Adrenal gland (tissue), 9 donors: ENCODE measurements at regions not wholly inside any gene's neighbourhood (a gene's known extent, or its start where the extent isn't known, plus 50 kb on each side); places are given as distances from the start of the nearest gene placed in this dataset.

Experiments
- DNase-seq, 7 donors: peaks; one replicate each; pipeline ENCODE4 v3.0.0-alpha.2; 2019 to 2020
- H3K27ac ChIP-seq, 5 donors: fragments of 200-600 bp; sonication (generic) in 4 of 5; 1 replicate in 3 of 5; 2 replicates in 2 of 5; pipeline versions ENCODE4 v1.5.1 to v1.8.0; 2016 to 2020; ENCODE audit warnings: mild to moderate bottlenecking in 1 of 5
- H3K27me3 ChIP-seq: fragments of 200-600 bp; 2 replicates; pipeline ENCODE4 v1.8.0; 2021
- H3K36me3 ChIP-seq, 2 donors: fragments of 200-600 bp; replicated peaks in 1 of 2; 1 replicate in 1 of 2; 2 replicates in 1 of 2; pipeline versions ENCODE4 v1.5.1 to v1.8.0; 2018 to 2022
- H3K4me1 ChIP-seq, 2 donors: fragments of 200-600 bp; replicated peaks in 1 of 2; 1 replicate in 1 of 2; 2 replicates in 1 of 2; pipeline versions ENCODE4 v1.5.1 to v1.8.0; 2018 to 2021
- H3K4me3 ChIP-seq, 4 donors: fragments of 200-600 bp; sonication (generic) in 3 of 4; one replicate each; pipeline ENCODE4 v1.5.1; 2016 to 2018
- H3K9me3 ChIP-seq, 3 donors: fragments of 200-600 bp; sonication (generic) in 1 of 3; replicated peaks in 1 of 3; 1 replicate in 2 of 3; 2 replicates in 1 of 3; pipeline versions ENCODE4 v1.5.1 to v1.8.0; 2016 to 2021
- CTCF ChIP-seq, 6 experiments: fragments of 450-650 bp in 4 of 6; fragments of 200-600 bp in 2 of 6; sonication (generic) in 1 of 6; IDR thresholded peaks; 1 replicate in 5 of 6; 2 replicates in 1 of 6; pipeline versions ENCODE4 v1.5.1 to v1.8.0; 2016 to 2021; ENCODE audit warnings: antibody characterized with exemption in 6 of 6, mild to moderate bottlenecking in 2 of 6, moderate library complexity in 1 of 6
- POLR2A ChIP-seq, 2 donors: fragments of 450-650 bp; IDR thresholded peaks; one replicate each; pipeline ENCODE4 v1.6.1; 2017; ENCODE audit warnings: antibody characterized with exemption in 2 of 2, mild to moderate bottlenecking in 2 of 2, moderate library complexity in 1 of 2
- WGBS, 4 donors: extraction: QIAGEN DNeasy Blood & Tissue Kit in 2 of 4; methylation state at CpG; one replicate each; pipeline versions ENCODE4 v1.1.5 to v1.1.7; 2013 to 2017; 5-methylcytosine and 5-hydroxymethylcytosine counted together
- intact Hi-C, 2 donors: fragments of 100-400 bp; cut with DNase I; formaldehyde crosslinking; loops; one replicate each; pipeline versions ENCODE4 v1.14.1 to v1.15.0; 2022 to 2023
- donor health status: healthy with polysubstance abuse.
- donor health status: Bipolar disorder and iron deficiency.
- donor health status: DM: yes; HTN: yes; CAD: no.
- donor health status: DM: no; HTN: no; CAD: no.
- donor health status: DM: no; HTN: no; CAD: no.

DNA sequence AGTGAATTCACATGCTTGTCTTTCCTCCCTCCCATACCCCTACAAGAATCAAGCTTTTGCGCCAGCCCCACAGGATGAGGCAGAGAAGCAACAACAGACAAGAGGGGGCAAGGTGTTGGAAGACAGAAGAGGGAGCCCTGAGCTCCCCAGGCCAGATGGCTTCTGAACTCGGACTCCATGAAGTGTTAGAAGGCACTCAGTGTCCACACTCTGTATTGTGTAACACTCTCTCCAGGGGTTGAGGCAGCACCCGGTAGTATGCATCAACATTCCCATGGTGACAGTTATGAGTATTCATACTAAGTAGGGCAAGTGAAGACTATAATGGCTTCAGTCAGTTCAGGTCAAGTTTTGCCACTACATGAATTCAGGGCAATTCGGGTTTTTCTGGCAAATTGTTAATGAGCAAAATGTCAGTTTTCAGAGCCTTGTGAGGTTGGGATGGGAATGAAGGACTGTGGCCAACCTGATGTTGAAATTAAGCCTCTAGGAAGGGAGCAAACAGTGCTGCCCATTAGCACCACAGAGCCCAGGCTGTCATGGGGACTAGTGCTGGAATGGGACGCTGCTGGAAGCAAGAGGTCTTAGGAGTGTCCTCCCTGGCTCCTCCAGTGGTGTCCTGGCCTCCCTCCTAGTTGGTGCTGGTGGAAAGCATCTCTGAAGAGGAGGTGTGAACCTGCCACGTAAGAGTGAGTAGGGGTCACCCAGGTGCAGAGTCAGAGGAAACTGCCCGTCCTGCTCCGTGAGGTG is 79.4 kb downstream of the KLF15 start:
- TF ChIP-seq POLR2A (IDR thresholded peaks at IDR 0.05), result no peak
- TF ChIP-seq CTCF (IDR thresholded peaks at IDR 0.05), result no peak
- 75 to 87% (median 78%) methylated on average over 7 to 8 of the region's 8 CpGs for WGBS, 4 donors
- no peaks in the 10 kb centered on the region for H3K4me1 ChIP-seq
- H3K4me3 ChIP-seq, result no peak overlapping the region
- no peaks in the 10 kb centered on the region for H3K36me3 ChIP-seq
- no peaks in the 10 kb centered on the region for H3K9me3 ChIP-seq
- intact Hi-C loops, result no loop called here
- H3K27ac ChIP-seq, result no peak overlapping the region
- no peak for DNase-seq
- H3K27me3 ChIP-seq, result no peaks in the 10 kb centered on the region

DNA sequence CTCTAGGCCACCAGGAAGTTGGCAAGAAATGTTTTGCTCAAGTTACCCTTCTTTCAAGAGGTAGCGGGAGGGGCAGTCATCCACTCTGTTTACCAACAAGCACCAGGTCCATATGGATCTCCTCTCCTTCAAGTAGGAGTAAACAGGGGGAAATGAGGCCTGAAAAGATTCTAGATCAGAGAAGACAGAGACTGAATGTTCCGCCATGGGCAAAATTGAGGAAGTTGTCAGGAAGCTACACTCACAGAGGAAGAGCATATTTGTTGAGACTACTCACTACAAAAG is 81.6 kb downstream of the KLF15 start:
- TF ChIP-seq POLR2A (IDR thresholded peaks at IDR 0.05), result no peak
- TF ChIP-seq CTCF (IDR thresholded peaks at IDR 0.05), result no peak
- H3K4me3 ChIP-seq, result no peak overlapping the region
- intact Hi-C loops, result no loop called here
- no peaks in the 10 kb centered on the region for H3K27me3 ChIP-seq
- no peak for DNase-seq
- no peak overlapping the region for H3K27ac ChIP-seq
- whole genome bisulfite sequencing, 4 donors, result 77 to 100% (median 83%) methylated on average over 2 of the region's 2 CpGs
- no peaks in the 10 kb centered on the region for H3K9me3 ChIP-seq
- H3K4me1 ChIP-seq, result peaks cover 3 to 6% of the 10 kb centered on the region in 2 donors
- H3K36me3 ChIP-seq, result no peaks in the 10 kb centered on the region

DNA sequence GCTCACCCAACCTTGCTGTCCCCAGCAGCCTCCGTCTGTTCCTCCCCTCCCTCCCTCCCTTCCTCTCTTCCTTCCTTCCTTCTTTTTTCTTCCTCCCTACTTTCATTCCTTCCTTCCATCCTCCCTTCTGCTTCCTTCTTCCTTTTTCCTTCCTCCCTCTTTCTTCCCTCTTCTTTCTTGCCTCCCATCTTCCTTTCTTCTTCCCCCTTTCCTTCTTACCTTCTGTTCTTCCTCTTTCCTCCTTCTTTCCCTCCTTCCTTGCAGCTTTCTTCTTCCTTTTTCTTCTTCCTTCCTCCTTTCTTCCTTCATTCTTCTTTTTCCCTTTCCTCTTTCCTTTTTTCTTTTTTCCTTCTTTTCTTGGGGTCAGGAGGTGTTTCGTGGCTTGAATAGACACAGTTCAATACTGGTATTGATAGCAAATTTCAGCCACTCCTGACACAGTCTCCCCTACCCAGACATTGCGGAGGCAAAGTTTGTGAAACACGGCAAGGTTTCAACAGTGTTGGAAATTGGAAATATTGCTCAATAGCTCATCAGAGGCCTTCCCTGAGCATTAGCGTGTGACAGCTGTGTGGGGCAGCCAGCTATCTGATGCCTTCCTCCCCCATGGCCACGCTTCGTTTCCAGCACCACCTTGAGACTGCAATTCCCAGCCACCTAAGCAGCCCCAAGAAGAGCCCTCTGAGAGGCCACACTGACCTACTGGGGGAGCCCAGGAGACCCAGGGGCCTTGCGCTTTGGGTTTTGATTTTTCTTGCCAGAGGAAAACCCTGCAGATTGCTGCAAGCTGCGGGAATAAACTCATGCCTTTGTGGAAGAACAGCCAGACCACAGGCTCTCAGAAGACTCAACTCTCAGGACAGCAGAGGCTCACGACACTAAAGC is 82.2 kb downstream of the KLF15 start:
- TF ChIP-seq POLR2A (IDR thresholded peaks at IDR 0.05), result no peak
- Histone ChIP-seq H3K9me3 (no peaks in the 10 kb centered on the region), H3K27ac (no peak overlapping the region), H3K4me3 (no peak overlapping the region), H3K27me3 (no peaks in the 10 kb centered on the region), H3K4me1 (peaks cover 9 to 12% of the 10 kb centered on the region in 2 donors), H3K36me3 (no peaks in the 10 kb centered on the region)
- intact Hi-C loops, result no loop called here
- WGBS, 4 donors, result 79 to 92% (median 86%) methylated on average over 8 to 10 of the region's 10 CpGs
- no peak for DNase-seq

DNA sequence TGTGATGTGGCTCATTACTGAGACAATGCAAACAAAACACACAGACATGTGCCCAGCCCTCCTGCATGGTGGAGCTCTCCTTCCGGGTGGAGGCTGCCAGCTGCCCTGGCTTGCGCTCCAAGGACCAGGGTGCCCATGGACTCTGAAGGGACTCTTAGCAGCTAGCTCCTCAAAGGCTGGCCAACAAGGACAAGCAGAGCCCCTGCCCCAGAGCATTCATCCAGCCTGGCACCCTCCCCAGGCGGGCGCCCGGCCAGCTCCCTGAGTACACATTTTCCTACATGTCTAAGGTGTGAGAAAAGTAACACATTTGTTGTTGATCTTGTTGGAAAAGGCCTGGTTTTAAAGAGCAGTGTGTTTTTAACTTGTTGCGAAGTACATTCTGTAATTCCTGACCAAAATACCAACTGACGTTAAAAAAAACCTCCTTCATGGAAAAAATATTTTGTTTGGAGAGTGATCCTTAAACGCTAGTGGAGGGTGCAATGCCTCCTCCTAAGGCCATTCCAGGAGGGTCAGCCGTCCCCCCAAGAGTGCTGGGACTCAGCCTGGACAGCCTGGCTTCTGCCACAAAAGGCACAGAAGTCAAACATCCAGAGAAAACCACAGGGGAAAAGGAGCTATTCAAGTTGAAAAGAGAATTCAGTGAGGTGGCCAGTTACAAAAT is 86.9 kb downstream of the KLF15 start:
- no peak for TF ChIP-seq CTCF (IDR thresholded peaks at IDR 0.05)
- TF ChIP-seq POLR2A (IDR thresholded peaks at IDR 0.05), result no peak
- intact Hi-C loops, result no loop called here
- no peaks in the 10 kb centered on the region for H3K27me3 ChIP-seq
- no peak overlapping the region for H3K4me3 ChIP-seq
- H3K4me1 ChIP-seq, result peaks cover 15 to 29% of the 10 kb centered on the region in 2 donors
- peak overlapping the region in 4 of 5 donors; percentile 28 to 85 (median 50) for H3K27ac ChIP-seq
- peak; percentile 40 to 67 (median 62) for DNase-seq
- H3K36me3 ChIP-seq, result no peaks in the 10 kb centered on the region
- 47 to 62% (median 54%) methylated on average over 4 to 9 of the region's 9 CpGs for WGBS, 4 donors
- H3K9me3 ChIP-seq, result no peaks in the 10 kb centered on the region
